ENCODE measurements at regions not wholly inside any gene's neighbourhood (a gene's known extent, or its start where the extent isn't known, plus 50 kb on each side); places are given as distances from the start of the nearest gene placed in this dataset.

- TF ChIP-seq CTCF (IDR thresholded peaks at IDR 0.05) (no peak), POLR2A (IDR thresholded peaks at IDR 0.05) (no peak)
These were observed 215.3 kb downstream of the ANKRD30B start for GRCh38 chr18:14963246-14963645.
